Muscle of leg (tissue), 3 donors: ENCODE measurements at regions not wholly inside any gene's neighbourhood (a gene's known extent, or its start where the extent isn't known, plus 50 kb on each side); places are given as distances from the start of the nearest gene placed in this dataset.
A peak's percentile ranks its signal among the peaks of the same experiment; 100 is the strongest.
"Not testable (repeated sequence)": the region's sequence is repeated elsewhere in the genome, so short reads cannot be mapped to it uniquely, and the experiment has no call there.

Source experiments
- DNase-seq: peaks from one replicate; pipeline ENCODE4 v3.0.0; 2013
- H3K27ac ChIP-seq: one replicate; pipeline ENCODE4 v1.5.1; 2013; ENCODE audit warnings: mild to moderate bottlenecking, low read length, control low read depth
- H3K27me3 ChIP-seq: one replicate; pipeline ENCODE4 v1.6.1; 2013; ENCODE audit warnings: low read length; ENCODE audit not compliant: control insufficient read depth, insufficient read depth
- H3K36me3 ChIP-seq: one replicate; pipeline ENCODE4 v1.6.1; 2013; ENCODE audit warnings: low read length; ENCODE audit not compliant: control insufficient read depth, insufficient read depth
- H3K4me1 ChIP-seq: one replicate; pipeline ENCODE4 v1.6.1; 2013; ENCODE audit warnings: low read length; ENCODE audit not compliant: control insufficient read depth, insufficient read depth
- H3K4me3 ChIP-seq: one replicate; pipeline ENCODE4 v1.5.1; 2013; ENCODE audit warnings: low read length, control low read depth
- H3K9me3 ChIP-seq: replicated peaks from 2 replicates; pipeline ENCODE4 v1.6.1; 2013; ENCODE audit warnings: low read depth, low read length; ENCODE audit not compliant: control insufficient read depth
- WGBS: methylation state at CpG from one replicate; pipeline ENCODE4 v1.1.5; 2013; ENCODE audit warnings: missing lambda C conversion rate; ENCODE audit not compliant: insufficient coverage; 5-methylcytosine and 5-hydroxymethylcytosine counted together

DNA sequence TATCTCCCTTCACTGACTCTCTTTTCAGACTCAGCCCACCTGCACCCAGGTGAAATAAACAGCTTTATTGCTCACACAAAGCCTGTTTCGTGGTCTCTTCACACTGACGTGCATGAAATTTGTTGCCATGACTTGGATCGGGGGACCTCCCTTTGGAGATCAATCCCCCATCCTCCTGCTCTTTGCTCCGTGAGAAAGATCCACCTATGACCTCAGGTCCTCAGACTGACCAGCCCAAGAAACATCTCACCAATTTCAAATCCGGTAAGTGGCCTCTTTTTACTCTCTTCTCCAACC lies 638.3 kb downstream of the UTRN start:
- not testable (repeated sequence) for H3K36me3 ChIP-seq, H3K4me3 ChIP-seq, H3K27ac ChIP-seq, H3K9me3 ChIP-seq, DNase-seq, H3K27me3 ChIP-seq, H3K4me1 ChIP-seq
- 94% methylated on average over 2 of the region's 5 CpGs for WGBS

DNA sequence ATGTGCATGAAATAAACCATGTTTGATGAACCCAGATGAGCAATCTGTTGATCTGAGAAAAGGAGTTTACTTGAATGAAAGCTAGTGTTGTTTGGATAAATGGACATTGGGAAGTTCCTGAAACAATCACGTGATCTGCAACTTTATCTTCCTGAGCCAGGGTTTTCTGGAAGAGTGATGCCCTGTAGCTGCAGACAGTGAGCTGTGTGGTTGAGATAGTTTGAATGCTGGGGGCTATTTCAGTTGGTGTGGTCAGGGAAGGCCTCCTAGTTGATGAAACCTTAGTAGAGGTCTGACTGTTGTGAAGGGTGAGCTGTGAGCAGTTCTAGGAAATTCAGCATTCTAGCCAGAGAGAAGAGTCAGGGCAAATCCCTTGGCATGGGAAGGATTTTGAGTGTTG lies 643.7 kb downstream of the UTRN start:
- no peak overlapping the region for H3K27ac ChIP-seq
- H3K36me3 ChIP-seq, result no peaks in the 10 kb centered on the region
- H3K4me1 ChIP-seq, result no peaks in the 10 kb centered on the region
- DNase-seq, result no peak
- no peaks in the 10 kb centered on the region for H3K9me3 ChIP-seq
- WGBS, result 92% methylated on average over 1 of the region's 1 CpG
- no peak overlapping the region for H3K4me3 ChIP-seq
- no peaks in the 10 kb centered on the region for H3K27me3 ChIP-seq

GRCh38 chr6:144929262-144929661 lies 644.1 kb downstream of the UTRN start:
- no CpG with 5 or more reads among the region's 1 CpG for WGBS

GRCh38 chr6:144931172-144932035 lies 646.3 kb downstream of the UTRN start:
- Histone ChIP-seq H3K4me3 (no peak overlapping the region), H3K4me1 (no peaks in the 10 kb centered on the region), H3K27me3 (no peaks in the 10 kb centered on the region), H3K36me3 (no peaks in the 10 kb centered on the region), H3K27ac (no peak overlapping the region), H3K9me3 (no peaks in the 10 kb centered on the region)
- WGBS, result 93% methylated on average over 2 of the region's 6 CpGs
- peak; percentile 35 for DNase-seq

More at GRCh38 chr6:144929262-144929661, 644.1 kb downstream of the UTRN start:
- no peaks in the 10 kb centered on the region for H3K4me1 ChIP-seq
- no peaks in the 10 kb centered on the region for H3K27me3 ChIP-seq
- H3K9me3 ChIP-seq, result no peaks in the 10 kb centered on the region
- no peak overlapping the region for H3K4me3 ChIP-seq
- H3K27ac ChIP-seq, result no peak overlapping the region
- no peaks in the 10 kb centered on the region for H3K36me3 ChIP-seq
- no peak for DNase-seq

- H3K9me3 ChIP-seq, result no peaks in the 10 kb centered on the region
- H3K36me3 ChIP-seq, result no peaks in the 10 kb centered on the region
- no CpG with 5 or more reads among the region's 1 CpG for WGBS
- no peak for DNase-seq
- H3K4me1 ChIP-seq, result no peaks in the 10 kb centered on the region
- H3K27me3 ChIP-seq, result no peaks in the 10 kb centered on the region
- H3K4me3 ChIP-seq, result no peak overlapping the region
- H3K27ac ChIP-seq, result no peak overlapping the region
These were observed 647.5 kb downstream of the UTRN start for GRCh38 chr6:144932621-144933020.

DNA sequence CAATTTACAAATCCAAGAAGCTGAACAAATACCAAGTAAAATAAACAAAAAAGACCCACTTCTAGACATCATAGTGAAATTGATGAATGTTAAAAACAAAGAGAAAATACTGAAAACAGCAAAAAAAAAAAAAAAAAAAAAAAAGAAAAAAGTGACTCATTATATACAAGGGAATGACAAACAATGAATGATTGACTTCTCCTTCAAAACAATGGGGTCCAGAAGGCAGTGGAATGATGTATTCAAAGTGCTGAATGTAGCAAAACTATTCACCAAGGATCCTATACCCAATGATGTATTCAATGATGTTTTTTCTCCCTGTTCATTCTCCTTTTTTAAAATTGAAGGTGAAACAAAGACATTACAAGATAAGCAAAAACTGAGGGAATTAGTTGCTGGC lies 650.0 kb downstream of the UTRN start:
- Histone ChIP-seq H3K9me3 (no peaks in the 10 kb centered on the region), H3K36me3 (no peaks in the 10 kb centered on the region), H3K4me1 (no peaks in the 10 kb centered on the region), H3K27me3 (no peaks in the 10 kb centered on the region), H3K27ac (no peak overlapping the region), H3K4me3 (no peak overlapping the region)
- no peak for DNase-seq

DNA sequence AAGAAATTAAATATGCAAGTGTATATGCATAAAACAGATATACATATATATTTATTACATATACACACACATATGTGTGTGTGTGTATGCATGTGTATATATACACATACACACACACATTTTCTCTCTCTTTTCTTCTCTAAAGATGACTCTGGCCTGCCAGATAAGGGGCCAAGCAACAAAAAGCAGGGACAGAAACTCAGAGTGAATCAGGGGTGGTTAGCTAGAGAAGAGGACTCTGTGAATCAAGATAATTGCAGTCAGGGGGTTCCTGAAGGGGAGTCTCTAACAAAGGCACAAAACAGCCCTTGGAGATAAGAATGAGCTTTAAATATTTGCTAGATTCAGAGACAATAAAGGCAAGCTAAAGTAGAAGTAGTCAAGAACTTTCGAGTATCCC lies 650.5 kb downstream of the UTRN start:
- no CpG with 5 or more reads among the region's 1 CpG for WGBS
- Histone ChIP-seq H3K27me3 (no peaks in the 10 kb centered on the region), H3K27ac (no peak overlapping the region)

GRCh38 chr6:144936764-144937163 lies 651.6 kb downstream of the UTRN start:
- Histone ChIP-seq H3K36me3 (no peaks in the 10 kb centered on the region), H3K4me3 (no peak overlapping the region), H3K27ac (no peak overlapping the region), H3K27me3 (no peaks in the 10 kb centered on the region), H3K9me3 (no peaks in the 10 kb centered on the region), H3K4me1 (no peaks in the 10 kb centered on the region)
- WGBS, result no CpG with 5 or more reads among the region's 2 CpGs
- DNase-seq, result no peak

More for the DNA sequence above, 650.5 kb downstream of the UTRN start:
- Histone ChIP-seq H3K4me3 (no peak overlapping the region), H3K36me3 (no peaks in the 10 kb centered on the region), H3K9me3 (no peaks in the 10 kb centered on the region), H3K4me1 (no peaks in the 10 kb centered on the region)
- DNase-seq, result no peak

GRCh38 chr6:144939921-144940320 lies 654.8 kb downstream of the UTRN start:
- H3K9me3 ChIP-seq, result no peaks in the 10 kb centered on the region
- no peak overlapping the region for H3K4me3 ChIP-seq
- no peak overlapping the region for H3K27ac ChIP-seq
- no peak for DNase-seq
- H3K27me3 ChIP-seq, result no peaks in the 10 kb centered on the region
- no peaks in the 10 kb centered on the region for H3K4me1 ChIP-seq
- H3K36me3 ChIP-seq, result no peaks in the 10 kb centered on the region
- 100% methylated on average over 1 of the region's 1 CpG for WGBS

DNA sequence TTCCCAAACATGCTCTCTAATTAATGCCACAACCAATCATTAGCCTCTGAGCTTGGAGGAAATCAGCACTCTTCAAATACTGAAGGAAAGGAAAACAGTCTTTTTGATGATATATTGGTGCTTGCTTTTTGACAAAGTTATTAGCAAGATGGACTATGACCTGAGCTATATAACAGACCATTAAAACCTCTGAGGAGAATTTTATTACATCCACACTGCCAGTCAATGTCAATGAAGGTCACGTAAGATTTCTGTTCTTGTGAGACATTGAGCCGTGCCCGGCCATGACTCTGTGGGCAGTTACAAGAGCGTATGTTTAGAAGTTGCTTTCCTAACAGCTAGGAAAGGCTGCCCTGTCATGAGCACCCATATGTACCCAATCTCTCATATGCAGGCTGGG lies 659.0 kb downstream of the UTRN start:
- Histone ChIP-seq H3K4me3 (no peak overlapping the region), H3K27ac (no peak overlapping the region), H3K9me3 (no peaks in the 10 kb centered on the region), H3K27me3 (no peaks in the 10 kb centered on the region), H3K4me1 (no peaks in the 10 kb centered on the region), H3K36me3 (no peaks in the 10 kb centered on the region)
- WGBS, result 61% methylated on average over 3 of the region's 4 CpGs
- DNase-seq, result no peak
